Astrocyte of the cerebellum (primary cell): ENCODE measurements at regions not wholly inside any gene's neighbourhood (a gene's known extent, or its start where the extent isn't known, plus 50 kb on each side); places are given as distances from the start of the nearest gene placed in this dataset.

Experiments
- DNase-seq: peaks from one replicate; pipeline ENCODE4 v3.0.0-alpha.2; 2011; ENCODE audit warnings: low read depth
- H3K4me3 ChIP-seq: 2 replicates; pipeline ENCODE4 v1.5.1; 2011; ENCODE audit warnings: mild to moderate bottlenecking, low read depth, low read length, moderate library complexity
- in situ Hi-C: cut with HindIII; loops from 2 replicates; pipeline ENCODE4 v1.10.0; 2017; ENCODE audit warnings: low sequenced_read_pairs
- TF ChIP-seq, protein P1 (sequence below): IDR thresholded peaks from 2 replicates; pipeline ENCODE4 v1.5.1; 2012; ENCODE audit warnings: low read length, low read depth, moderate library complexity, mild to moderate bottlenecking; ENCODE audit errors: missing control alignments

DNA sequence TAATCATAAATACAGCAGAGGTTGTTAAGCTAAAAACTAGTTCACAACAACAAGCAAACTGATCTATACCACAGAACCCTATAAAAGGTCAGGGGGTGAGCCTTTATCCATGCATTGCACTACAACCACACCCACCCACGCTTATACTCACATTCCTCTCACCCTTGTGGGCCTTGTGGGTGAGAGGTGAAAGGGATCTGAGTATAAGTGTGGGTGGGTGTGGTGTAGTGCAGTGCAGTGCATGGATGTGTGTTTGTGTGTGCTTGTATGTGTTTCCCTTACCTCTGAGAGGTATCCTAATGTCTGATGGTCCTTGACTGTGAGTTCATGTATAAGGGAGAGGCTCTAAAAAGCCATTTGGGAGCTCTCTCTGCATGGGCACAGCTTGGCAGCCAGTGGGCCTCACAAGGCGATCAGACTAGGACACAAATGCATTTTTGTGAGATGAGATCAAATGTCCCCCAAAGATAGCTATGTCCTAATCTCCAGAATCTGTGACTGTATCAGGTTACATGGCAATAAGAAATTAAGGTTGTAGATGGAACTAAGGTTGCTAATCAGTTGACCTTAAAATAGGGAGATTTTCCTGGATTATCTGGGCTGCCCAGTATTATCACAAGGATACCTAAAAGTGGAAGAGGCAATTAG is 95.5 kb upstream of the DPT start:
- TF ChIP-seq, protein P1, sequence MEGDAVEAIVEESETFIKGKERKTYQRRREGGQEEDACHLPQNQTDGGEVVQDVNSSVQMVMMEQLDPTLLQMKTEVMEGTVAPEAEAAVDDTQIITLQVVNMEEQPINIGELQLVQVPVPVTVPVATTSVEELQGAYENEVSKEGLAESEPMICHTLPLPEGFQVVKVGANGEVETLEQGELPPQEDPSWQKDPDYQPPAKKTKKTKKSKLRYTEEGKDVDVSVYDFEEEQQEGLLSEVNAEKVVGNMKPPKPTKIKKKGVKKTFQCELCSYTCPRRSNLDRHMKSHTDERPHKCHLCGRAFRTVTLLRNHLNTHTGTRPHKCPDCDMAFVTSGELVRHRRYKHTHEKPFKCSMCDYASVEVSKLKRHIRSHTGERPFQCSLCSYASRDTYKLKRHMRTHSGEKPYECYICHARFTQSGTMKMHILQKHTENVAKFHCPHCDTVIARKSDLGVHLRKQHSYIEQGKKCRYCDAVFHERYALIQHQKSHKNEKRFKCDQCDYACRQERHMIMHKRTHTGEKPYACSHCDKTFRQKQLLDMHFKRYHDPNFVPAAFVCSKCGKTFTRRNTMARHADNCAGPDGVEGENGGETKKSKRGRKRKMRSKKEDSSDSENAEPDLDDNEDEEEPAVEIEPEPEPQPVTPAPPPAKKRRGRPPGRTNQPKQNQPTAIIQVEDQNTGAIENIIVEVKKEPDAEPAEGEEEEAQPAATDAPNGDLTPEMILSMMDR = no peak
- in situ Hi-C loops = no loop called here
- no peak for DNase-seq
- H3K4me3 ChIP-seq = no peak overlapping the region

DNA sequence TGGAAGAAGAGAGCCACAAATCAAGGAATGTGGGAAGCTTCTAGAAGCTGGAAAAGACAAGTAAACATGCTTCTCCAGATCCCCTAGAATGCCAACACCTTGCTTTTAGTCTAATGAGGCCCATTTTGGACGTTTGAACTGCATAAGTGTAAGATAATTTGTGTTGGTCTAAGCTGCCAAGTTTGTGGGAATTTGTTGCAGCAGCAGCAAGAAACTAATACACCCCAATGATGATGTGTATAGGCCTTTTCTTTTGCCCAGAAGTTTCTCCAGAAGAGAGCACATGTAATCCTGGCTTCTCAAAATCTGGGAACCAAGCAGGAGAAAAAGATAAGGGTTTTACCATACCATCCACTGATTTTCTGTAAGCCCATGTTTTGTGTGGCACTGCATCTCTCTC is 96.1 kb upstream of the DPT start:
- TF ChIP-seq, protein P1 = no peak
- no peak overlapping the region for H3K4me3 ChIP-seq
- DNase-seq = no peak
- in situ Hi-C loops = no loop called here

DNA sequence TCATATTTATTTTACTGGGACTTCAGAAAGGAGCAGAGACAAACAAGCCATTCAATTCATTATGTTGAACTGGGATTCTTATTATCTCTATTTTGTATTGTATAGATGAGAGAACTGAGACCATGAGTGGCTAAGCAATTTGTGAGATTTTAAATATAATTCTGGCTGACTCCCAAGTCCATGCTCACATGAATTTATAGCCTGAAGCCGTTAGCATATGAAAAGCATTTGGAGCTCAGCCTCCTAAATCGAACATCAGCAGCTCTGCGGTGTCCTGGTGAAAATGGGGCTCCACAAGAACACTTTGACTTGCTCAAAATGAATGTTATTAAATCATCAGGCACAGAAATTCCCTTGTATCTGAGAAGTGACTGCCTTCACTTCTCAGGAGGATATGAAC is 96.8 kb upstream of the DPT start:
- in situ Hi-C loops = no loop called here
- no peak overlapping the region for H3K4me3 ChIP-seq
- TF ChIP-seq, protein P1 = no peak
- DNase-seq = no peak

GRCh38 chr1:168826269-168826668 is 97.3 kb upstream of the DPT start:
- TF ChIP-seq, protein P1 = no peak
- in situ Hi-C loops = no loop called here
- H3K4me3 ChIP-seq = no peak overlapping the region
- DNase-seq = no peak

DNA sequence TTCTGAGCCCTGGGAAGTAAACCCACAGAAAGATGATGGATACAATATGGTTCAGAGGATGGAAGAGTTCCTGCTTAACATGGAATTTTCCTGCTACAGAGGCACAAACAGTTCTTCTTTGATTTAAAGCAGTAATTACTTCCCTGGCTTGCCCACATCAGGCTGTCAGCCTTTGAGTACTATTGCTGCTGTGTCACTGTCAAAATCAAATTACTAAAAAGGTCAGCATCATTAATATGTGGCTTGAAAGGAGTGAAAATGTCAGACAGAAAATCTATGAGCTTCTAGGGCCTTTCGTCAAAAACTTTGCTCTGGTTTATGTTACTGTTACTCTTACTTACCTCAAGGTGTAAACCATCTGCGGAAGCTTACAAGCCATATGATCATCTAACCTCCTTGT is 98.6 kb upstream of the DPT start:
- no peak overlapping the region for H3K4me3 ChIP-seq
- DNase-seq = no peak
- TF ChIP-seq, protein P1 = no peak
- in situ Hi-C loops = no loop called here

DNA sequence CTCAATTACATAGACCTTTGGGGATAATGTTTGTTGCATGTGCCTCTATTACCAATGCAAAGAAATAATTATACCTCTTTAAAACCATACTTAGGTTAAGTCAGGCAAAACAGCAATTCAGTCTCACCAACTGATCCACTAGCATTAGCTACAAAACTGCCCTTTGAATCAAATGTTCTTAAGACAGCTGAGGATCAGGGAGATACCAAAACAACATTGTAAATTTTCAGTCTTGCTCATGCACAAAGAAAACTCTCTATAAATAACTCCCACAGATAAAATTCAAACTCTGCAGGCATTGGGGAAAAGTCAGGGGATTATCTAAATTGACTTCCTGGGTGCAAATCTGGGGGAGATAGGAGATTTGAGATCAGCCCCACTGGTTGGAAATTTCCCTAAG is 100.9 kb upstream of the DPT start:
- TF ChIP-seq, protein P1 = no peak
- no peak overlapping the region for H3K4me3 ChIP-seq
- in situ Hi-C loops = no loop called here
- DNase-seq = no peak
